GM21723 (cell line): ENCODE measurements at regions not wholly inside any gene's neighbourhood (a gene's known extent, or its start where the extent isn't known, plus 50 kb on each side); places are given as distances from the start of the nearest gene placed in this dataset.

Source experiments
- ATAC-seq: cut with Tn5 transposase; IDR thresholded peaks from one replicate; pipeline ENCODE4 v1.9.1; 2021; ENCODE audit warnings: mild to moderate bottlenecking, moderate library complexity; ENCODE audit not compliant: unreplicated experiment

DNA sequence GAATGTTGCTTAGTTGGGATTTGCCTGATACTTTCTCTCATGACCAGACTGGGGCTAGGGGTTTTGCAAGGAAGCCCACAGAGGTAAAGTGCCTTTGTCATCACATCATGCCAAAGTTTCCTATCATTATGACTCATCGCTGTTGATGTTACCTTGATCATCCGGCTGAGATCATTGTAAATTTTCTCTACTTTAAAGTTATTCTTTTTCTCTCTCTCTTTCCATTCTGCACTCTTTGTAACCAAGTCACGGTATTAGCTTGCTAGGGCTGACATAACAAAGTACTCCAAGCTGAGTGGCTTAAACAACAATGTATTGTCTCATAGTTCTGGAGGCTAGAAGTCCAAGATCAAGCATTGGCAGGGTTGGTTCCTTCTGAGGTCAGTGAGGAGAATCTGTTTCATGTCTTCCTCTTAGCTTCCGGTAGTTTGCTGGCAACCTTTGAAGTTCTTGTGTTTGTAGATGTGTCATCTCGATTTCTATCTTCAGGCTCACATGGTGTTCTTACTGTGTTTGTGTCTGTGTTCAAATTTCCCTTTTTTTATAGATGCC, 113.0 kb downstream of the DTHD1 start:
- ATAC-seq, result no peak

DNA sequence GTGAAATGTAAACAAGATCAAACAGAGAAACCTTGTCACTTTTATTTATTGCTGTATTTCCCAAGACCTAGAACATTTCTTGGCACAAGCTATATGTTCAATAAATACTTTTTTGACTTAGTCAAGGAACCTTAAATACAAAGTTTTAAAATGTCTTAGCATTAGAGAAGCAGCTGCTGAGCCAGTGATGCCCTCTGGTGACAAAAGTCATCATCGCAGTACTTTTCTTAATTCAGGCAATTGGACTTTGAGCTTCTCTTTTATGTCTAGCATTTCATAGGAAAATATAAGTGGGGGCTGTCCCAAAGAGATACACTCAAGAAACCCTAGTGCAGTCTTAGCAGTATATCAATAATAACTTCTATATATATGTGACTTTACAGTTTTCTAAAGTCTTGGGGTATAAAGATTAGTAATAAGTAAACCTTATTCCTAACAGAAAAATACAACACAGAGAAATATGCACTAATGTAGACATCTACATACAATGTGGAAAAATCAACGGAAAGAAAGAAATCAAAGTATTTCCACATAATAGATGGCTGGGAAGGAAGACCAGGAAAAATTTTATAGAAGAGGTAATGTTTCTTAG, 118.4 kb downstream of the DTHD1 start:
- ATAC-seq, result peak; percentile 82

DNA sequence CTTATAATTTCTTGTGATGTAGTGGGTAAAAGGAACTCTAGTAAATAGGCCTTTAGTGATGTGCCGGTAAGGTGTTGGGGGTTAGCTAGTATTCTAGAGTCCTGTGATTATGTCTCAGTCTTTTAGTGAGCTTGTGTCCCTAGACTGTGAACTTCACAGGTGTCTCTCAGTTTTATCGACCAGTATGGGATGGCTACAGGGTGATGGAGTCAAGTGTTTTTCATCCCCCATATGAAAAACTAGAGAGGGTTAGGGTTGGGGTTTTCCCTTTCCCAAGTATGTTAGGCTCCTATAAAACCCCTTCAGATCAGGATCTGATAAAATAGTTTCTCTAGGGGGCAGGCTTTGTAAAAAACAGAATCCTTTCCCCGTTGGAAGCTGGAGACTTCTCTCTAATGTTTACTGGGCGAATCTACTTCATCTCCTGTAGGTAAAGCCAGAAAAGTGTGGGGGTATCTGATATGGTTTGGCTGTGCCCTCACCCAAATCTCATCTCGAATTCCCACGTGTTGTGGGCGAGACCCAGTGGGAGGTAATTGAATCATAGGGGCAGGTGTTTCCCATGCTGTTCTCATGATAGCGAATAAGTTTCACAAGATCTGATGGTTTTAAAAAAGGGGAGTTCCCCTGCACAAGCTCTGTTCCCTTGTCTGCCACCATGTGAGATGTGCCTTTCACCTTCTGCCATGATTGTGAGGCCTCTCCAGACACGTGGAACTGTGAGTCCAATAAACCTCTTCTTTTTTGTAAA, 120.8 kb downstream of the DTHD1 start:
- ATAC-seq, result no peak

DNA sequence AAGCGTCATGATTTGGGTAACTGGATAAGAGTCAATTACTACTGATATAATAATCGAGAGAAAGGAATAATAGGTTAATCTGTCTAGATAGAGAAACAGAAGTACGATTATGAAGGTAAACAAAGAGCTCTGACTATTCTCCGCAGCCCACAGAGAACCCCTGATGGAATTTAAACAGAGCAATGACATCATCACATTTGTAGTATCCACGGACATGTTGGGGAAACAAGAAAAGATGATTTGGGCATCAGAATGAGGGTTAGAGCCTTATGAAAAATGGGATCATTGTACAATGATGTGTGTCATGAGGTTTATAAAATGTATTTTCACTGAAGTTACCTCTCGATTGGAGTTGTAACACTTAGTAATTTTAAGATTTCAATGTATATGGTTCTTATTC, 129.9 kb downstream of the DTHD1 start:
- no peak for ATAC-seq

DNA sequence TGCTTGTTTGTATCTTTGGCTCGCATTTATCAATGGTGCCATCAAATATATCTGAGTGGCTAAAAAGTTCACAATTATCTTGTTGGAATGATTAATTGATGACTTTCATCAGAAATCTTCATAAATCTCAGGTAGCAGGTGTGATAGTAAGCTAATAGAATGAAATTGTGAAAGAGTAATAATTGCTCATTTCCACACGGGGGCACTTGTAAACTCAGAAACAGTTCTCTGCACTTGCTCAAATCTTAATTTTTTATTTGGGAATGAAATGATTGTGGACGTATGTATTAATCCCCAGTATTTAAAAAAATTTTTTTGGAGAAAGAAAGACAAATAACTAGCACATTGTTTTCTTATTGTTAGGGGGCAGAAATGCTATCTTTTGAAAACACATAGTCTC, 132.8 kb downstream of the DTHD1 start:
- peak; percentile 62 for ATAC-seq

DNA sequence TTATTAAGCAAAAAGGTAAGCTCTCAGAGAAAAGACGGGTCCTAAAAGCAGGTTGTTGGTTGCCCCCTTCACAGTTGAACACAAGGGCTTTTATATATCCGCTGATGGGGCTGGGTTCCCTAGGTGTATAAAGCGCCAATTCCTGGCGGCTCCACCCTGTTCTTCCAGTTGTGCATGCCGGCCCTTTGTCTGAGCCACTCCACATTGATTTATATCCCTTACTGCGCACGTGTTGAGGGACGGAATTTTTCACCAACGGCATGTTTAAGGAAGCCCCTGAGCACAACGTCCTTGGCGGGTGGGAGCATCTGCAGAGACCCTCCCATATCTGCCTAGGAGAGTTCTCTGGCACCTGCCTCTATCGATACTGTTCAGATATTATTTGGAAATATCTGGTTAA, 135.7 kb downstream of the DTHD1 start:
- ATAC-seq, result no peak

DNA sequence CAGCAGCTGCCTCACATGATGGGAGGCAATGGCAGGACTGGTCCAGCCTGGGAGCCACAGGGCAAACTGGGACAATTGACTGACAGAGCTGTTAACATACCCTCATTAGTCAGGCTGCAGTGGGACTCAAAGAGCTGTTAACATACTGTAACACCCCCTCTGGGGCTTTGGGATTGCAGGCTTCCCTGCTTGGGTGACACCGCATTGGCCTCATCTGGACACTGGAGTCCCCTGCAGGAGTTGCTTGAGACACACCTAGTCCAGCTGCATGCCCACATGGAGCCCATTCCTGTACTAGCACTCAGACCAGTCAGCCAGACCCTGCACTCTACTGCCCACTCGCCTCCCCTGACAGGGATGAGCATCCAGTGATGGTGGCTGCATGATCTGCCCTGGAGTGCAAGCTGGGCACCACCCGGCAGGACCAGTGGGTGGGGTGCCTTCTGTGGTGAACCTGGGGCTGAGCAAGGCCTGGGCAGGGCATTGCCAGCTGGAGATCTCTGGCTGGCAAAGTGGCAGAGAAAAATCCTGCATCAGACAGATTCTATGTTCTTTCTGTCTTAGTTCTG, 138.8 kb downstream of the DTHD1 start:
- ATAC-seq, result no peak

DNA sequence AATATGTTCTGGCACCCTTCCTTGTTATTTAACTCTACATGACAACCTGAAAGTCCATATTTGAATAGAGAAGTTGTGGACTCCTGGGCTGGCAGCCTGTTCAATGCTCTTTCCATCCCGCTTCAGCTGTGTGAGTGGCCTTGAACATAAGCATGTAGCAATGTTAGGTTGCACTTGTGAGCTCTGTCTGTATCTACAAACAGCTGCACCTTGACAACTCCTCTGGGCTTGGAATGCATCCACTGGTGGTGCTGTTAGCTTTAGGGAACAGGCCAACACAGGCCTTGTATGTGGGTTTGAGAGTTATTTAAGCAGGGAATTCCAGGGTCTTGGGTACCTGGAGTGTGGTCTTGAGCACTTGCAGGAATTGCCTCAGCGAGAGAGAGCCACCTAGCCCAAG, 141.2 kb downstream of the DTHD1 start:
- ATAC-seq, result no peak

DNA sequence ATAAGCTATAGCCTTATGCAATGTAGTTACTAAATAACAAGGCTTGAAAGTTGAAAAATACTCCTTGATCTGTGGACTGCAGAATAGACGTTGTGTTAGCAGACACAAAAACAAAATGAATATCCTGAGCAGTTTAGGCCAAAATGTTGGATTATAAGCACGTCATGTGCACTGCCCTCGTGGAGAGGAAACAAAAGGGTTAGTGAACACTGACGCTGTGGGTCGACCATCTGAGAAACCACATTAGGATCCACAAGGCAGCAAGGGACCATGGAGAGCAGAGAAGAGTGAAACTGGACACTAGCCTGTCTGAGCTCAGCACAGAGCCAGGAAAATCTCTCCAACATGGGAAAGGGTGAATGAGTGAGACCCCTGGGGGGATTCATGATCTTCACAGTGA, 145.3 kb downstream of the DTHD1 start:
- ATAC-seq, result no peak

DNA sequence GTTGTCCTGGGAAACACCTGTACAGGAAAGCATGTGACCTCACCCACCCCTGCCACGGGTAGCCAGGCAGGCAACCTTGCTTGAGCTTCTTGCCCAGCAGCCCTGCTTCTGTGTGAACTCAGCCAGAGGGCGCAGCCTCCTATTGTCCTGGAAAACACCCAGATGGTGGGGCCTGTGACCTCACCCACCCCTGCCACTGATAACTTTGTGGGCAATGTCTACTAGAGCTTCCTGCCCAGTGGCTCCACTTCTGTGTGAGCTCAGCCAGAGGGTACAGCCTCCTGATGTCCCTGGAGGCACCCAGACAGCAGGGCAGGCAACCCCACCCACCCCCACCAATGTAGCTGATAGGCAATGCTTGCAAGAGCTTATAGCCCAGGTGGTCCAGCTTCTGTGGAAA, 146.3 kb downstream of the DTHD1 start:
- ATAC-seq, result no peak

DNA sequence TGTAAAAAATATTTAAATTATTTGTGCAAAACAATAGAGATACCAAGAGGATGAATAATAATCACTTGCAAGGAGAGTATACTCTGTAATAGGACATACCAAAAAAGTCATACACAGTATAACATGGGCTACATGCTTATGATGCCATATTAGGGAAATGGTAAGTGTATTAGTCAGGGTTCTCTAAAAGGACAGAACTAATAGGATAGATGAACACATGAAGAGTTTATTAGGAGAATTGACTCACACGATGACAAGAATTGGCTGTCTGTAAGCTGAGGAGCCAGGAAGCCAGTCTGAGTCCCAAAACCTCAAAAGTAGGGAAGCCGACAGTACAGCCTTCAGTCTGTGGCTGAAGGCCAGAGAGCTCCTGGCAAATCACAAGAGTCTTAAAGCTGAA, 151.2 kb downstream of the DTHD1 start:
- no peak for ATAC-seq

DNA sequence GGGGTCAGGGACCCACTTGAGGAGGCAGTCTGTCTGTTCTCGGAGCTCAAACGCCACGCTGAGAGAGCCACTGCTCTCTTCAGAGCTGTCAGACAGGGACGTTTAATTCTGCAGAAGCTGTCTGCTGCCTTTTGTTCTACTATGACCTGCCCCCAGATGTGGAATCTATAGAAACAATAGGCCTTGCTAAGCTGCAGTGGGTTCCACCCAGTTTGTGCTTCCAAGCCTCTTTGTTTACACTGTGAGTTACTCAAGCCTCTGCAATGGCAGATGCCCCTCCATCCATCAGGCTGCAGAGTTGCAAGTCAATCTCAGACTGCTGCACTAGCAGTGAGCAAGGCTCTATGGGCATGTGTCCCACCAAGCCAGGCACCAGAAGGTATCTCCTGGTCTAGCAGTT, 158.1 kb downstream of the DTHD1 start:
- no peak for ATAC-seq

DNA sequence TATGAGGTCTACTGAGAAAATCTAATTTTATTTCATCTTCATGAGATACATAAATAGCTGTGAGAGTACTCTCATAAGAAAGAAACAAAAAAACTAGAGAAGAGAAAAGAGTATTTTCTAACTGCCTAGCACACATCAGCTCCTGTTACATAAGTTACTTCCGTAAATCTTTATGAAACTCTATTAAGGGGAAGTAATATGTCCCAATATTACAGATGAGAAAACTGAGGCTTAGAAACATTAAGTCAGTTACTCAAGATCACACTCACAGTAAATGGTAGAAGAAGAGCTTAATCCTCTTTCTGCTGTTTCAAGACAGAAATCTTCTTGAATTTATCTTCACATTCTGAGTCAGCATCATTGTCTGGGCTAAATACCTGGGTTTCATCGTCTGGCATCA, 164.1 kb downstream of the DTHD1 start:
- ATAC-seq, result no peak

DNA sequence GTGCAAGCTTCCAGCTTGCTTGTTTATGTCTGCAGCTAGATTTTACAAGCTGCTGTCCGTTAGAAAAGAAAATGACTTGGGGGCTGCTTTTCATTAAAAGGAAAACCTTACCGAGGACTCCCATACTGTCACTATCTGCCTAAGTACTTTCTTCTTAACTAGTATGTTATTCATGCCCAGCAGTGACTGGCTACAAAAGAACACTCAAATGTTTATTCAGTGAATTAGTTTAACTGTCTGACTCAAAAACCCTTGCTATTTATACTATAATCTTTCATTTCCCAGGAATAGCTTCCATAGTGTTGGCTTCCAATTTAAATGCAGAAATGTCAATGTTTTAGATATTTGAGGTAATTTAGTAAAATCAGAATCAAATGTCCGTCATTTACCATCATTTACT, 164.9 kb downstream of the DTHD1 start:
- no peak for ATAC-seq

DNA sequence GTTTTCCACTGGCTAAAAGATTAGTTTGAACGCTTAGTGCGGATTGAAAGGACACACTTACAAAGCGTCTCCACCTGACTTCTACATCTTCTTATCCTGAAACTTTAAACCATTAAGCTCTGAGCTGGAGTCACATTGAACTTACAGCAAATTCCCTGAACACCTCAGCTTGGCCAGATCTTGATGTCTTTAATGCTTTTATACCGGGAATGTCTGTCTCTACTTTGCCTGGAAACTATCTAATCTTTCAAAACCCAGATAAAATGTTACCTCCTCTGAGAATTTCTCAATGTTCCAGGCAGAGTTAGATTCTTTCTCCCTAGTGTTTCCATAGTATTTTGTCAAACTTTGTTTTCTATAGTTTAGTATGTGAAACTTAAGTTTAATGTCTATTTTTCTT, 179.9 kb downstream of the DTHD1 start:
- no peak for ATAC-seq

DNA sequence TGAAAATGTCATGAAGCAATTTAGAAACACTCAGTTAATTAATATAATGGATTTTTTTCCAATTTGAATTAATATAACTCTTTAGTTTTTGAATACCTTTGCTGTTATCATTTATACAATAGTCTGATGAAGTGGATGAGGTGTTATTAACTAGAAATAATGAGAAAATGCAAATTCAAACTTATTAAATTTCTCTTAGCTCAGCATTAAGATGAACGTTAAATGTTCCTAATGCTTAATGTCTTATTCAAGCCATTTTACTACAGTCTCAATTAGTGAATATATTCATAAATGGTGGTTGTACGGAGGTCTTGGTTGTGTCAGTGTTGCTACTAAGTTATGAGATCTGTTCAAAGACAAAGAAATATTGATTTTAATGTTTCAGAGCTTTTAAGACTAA, 186.3 kb downstream of the DTHD1 start:
- ATAC-seq, result no peak

DNA sequence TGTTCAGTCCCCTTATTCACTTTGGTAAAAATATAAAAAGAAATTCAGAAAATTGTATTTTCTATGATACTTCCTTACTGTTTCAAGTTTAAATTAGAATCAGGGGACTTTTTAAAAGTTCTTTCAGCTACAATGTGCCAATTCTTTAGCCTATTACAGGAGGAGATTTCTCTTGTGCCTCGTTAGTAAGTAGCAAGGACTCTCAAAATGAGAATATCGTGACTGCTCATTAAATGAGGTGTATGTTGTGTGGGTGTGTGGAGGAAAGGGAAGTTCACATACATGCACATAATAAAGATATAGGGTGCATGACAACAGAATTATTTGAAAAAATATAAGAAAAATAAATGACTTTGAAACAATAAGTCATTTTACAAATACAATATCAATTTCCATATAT, 190.5 kb downstream of the DTHD1 start:
- no peak for ATAC-seq

DNA sequence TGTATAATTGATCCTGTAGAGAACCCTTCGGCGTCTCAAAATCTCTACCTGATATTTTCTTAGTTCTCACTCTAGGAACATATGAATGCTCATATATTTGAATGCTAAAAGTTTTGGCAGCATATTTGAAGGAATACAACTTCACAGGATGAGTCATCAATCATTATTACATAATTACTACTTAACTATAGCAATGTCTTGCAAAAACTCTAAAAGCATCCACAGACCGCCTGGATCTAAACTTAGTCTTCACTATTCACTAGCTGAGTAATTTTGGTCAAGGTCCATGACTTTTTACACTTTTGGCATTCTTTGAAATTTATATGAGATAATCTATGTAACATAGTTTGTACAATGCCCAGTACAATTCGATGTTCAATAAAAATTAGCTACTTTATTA, 194.7 kb downstream of the DTHD1 start:
- no peak for ATAC-seq

DNA sequence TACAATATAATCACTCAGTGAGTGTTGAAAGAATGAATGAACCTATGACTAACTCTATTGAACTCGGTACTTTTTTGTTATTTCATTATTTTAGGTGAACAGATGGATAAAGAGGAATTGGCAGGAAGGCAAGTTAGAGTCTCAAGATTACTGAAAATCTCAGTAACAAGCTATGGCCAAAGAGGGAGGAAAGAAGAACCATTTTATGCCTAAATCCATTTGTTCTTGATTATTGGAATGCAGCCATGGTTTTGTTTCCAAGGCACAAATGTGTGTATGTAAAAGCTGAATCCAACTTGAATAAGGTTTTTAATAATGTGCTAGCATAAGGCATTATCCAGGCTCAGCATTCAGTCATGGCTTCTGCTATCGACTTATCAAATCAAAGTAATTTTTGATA, 196.4 kb downstream of the DTHD1 start:
- no peak for ATAC-seq

DNA sequence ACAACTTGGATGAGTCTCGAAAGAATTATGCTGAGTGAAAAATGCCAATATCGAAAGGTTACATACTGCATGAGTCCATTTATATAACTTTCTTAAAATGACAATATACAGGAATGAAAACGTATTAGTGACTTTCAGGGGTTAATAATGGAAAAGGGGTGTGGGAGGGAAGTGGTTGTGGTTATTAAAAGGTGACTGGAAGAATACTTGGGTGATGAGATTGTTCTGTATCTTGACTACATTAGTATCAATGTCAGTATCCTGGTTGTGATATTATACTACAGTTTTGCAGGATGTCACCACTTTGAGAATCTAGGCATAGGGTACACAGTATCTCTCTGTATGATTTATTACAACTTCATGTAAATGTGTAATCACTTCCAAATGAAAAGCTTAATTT, 204.5 kb downstream of the DTHD1 start:
- no peak for ATAC-seq

DNA sequence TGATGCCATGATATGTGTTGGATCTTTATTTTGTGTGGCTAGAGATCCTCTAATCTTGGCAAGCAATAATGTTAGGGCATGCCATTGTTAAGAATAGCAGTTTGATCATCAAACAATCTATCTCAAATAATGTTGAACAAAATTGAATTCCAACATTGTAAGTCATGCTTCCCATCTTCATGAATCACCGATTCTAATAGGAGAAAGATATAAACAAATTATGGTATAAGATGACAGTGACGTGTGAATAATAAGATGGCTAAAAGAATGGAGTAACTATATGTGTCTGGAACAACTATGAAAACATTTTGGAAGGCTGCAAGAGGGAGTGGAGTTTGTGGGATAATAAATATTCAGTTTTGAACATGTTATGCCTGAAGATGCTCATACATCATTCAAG, 208.4 kb downstream of the DTHD1 start:
- ATAC-seq, result no peak

DNA sequence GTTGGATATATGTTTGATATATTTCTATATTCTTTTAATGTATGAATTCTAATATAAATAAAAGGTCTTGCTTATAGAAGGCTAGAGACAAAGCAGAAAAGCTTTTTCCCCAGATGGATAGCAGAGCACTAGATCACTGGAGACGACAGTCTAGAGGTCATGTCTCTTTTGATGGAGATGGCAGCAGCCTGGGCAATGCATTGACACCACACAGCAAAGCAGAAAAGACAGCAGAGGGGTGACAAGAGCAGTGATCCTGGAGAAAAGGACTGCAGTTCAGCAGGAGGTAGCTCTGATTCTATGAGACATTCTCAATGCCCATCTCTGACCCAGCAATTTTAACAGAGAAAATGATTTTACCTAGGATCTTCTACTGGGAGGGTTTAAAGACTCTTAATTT, 210.6 kb downstream of the DTHD1 start:
- no peak for ATAC-seq
